HL-60 (cell line): ENCODE measurements at regions not wholly inside any gene's neighbourhood (a gene's known extent, or its start where the extent isn't known, plus 50 kb on each side); places are given as distances from the start of the nearest gene placed in this dataset.

ENCODE experiments used
- POLR2AphosphoS5 ChIP-seq: IDR thresholded peaks from 2 replicates; pipeline ENCODE4 v1.6.1; 2012; ENCODE audit warnings: low read depth
- SPI1 ChIP-seq: IDR thresholded peaks from 2 replicates; pipeline ENCODE4 v1.6.1; 2012; ENCODE audit warnings: low read depth, mild to moderate bottlenecking, borderline replicate concordance
- TF ChIP-seq, protein P1 (sequence below): IDR thresholded peaks from one replicate; pipeline ENCODE4 v1.5.1; 2011; ENCODE audit warnings: low read length, control low read depth, inconsistent platforms; ENCODE audit not compliant: insufficient read depth

DNA sequence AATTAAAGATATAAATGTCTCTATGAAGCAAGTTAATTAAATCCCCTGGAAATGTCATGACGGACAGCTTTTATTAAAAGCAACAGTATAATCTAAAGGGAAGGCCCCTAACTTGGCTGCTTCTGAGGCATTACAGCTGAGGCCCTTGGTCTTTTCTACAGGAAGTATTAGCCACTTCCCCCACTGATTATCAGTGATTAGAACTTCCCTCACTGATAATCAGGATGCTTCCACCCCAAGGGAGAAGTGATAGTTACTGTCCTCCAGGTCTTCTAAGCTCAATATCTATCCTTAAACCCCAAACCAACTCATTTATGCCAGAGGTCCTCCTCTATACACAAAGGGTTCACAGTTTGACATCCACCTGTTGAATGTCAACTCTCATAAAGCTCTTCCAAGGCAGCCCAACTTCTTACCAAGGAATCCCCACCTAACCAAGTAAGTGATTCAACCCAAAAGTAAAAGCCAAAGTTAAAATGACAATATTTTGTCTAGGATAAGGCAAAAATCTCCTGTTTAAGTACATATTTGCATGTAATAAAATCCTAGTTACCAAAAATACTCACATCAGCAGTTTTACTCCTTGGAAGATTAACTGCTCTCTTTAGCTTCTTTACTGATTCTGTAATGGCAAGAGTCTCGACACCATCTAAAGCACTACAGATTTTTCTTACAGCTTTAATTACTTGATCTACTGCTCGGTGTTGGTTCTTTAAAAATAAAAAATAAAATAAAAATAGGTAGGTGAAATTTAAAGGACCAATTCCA lies 58.6 kb upstream of the RPS13 start:
- TF ChIP-seq, protein P1, sequence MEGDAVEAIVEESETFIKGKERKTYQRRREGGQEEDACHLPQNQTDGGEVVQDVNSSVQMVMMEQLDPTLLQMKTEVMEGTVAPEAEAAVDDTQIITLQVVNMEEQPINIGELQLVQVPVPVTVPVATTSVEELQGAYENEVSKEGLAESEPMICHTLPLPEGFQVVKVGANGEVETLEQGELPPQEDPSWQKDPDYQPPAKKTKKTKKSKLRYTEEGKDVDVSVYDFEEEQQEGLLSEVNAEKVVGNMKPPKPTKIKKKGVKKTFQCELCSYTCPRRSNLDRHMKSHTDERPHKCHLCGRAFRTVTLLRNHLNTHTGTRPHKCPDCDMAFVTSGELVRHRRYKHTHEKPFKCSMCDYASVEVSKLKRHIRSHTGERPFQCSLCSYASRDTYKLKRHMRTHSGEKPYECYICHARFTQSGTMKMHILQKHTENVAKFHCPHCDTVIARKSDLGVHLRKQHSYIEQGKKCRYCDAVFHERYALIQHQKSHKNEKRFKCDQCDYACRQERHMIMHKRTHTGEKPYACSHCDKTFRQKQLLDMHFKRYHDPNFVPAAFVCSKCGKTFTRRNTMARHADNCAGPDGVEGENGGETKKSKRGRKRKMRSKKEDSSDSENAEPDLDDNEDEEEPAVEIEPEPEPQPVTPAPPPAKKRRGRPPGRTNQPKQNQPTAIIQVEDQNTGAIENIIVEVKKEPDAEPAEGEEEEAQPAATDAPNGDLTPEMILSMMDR = no peak
- TF ChIP-seq SPI1 = no peak
- no peak for TF ChIP-seq POLR2AphosphoS5
